ENCODE measurements at regions not wholly inside any gene's neighbourhood (a gene's known extent, or its start where the extent isn't known, plus 50 kb on each side); places are given as distances from the start of the nearest gene placed in this dataset.

- Histone ChIP-seq H3K9ac (ENCODE audit: insufficient read depth, low read depth, low read length) (no peak overlapping the region), H3K9me3 (ENCODE audit: low read length) (no peaks in the 10 kb centered on the region), H3K4me1 (ENCODE audit: insufficient read depth, low read length) (no peaks in the 10 kb centered on the region), H3K4me3 (replicated peaks in 1 of 3; ENCODE audit: insufficient read depth in 1 of 3, low read depth in 2 of 3, low read length in 3 of 3) (no peak overlapping the region), H3K79me2 (ENCODE audit: insufficient read depth, low read length) (no peaks in the 10 kb centered on the region), H3K36me3 (replicated peaks in 1 of 2; ENCODE audit: control insufficient read depth in 1 of 2, insufficient read depth in 2 of 2, low read length in 2 of 2) (no peaks in the 10 kb centered on the region), H4K20me1 (ENCODE audit: insufficient read depth, low read length) (no peaks in the 10 kb centered on the region), H3K27ac (ENCODE audit: extremely low read length, insufficient read depth, low read length) (no peak overlapping the region), H3K4me2 (ENCODE audit: low read depth, low read length) (no peak overlapping the region), H2AFZ (ENCODE audit: low read length) (no peak overlapping the region), H3K27me3 (ENCODE audit: control insufficient read depth in 1 of 2, insufficient read depth in 2 of 2, low read length in 2 of 2) (peaks cover 0 to 4% of the 10 kb centered on the region in 2 experiments; a peak in 1 of 5 replicates)
- POLR2A ChIA-PET, result no interaction called here
- CTCF ChIA-PET (ENCODE audit: low intra/inter-chr PET ratio, low total read pairs), result no interaction called here
- 0% methylated on average over 4 of the region's 4 CpGs for WGBS (ENCODE audit: low lambda C conversion rate)
- FAIRE-seq, result no peak
- intact Hi-C loops (cut with micrococcal nuclease; ENCODE audit: unreplicated experiment) (loop anchor here (10.0 kb wide), 1 partner anchor 62 kb away; no protein-coding TSS in a partner anchor), in situ Hi-C loops (cut with HindIII; ENCODE audit: extremely low pct_ligation_motif_present, low pct_unique_long_range_greater_than_20kb) (no loop called here)
- BruUV-seq (replicated peaks), result no TSS peak
- no peak for ATAC-seq
- no peak for DNase-seq (ENCODE audit: low spot score)
- TF ChIP-seq ATF1 (CRISPR knock-in tag; IDR thresholded peaks at IDR 0.05) (no peak), ZSCAN5A (CRISPR knock-in tag; IDR thresholded peaks at IDR 0.05; ENCODE audit: borderline replicate concordance) (no peak), XRCC5 (optimal IDR thresholded peaks at IDR 0.05; ENCODE audit: low read length) (no peak), JDP2 (CRISPR knock-in tag; IDR thresholded peaks at IDR 0.05; ENCODE audit: borderline replicate concordance) (no peak), ZNF687 (CRISPR knock-in tag; IDR thresholded peaks at IDR 0.05) (no peak), ATF2 (CRISPR knock-in tag; IDR thresholded peaks at IDR 0.05) (no peak), E2F2 (CRISPR knock-in tag; IDR thresholded peaks at IDR 0.05; ENCODE audit: borderline replicate concordance) (no peak), PLSCR1 (CRISPR knock-in tag; IDR thresholded peaks at IDR 0.05; ENCODE audit: borderline replicate concordance) (no peak), ZIK1 (CRISPR knock-in tag; IDR thresholded peaks at IDR 0.05; ENCODE audit: borderline replicate concordance, low read depth) (no peak), CREM (IDR thresholded peaks at IDR 0.05) (no peak), CREM (CRISPR knock-in tag; IDR thresholded peaks at IDR 0.05) (no peak), ZBTB21 (CRISPR knock-in tag; IDR thresholded peaks at IDR 0.05) (no peak), TMF1 (CRISPR knock-in tag; IDR thresholded peaks at IDR 0.05; ENCODE audit: low read depth) (no peak), HDAC2 (CRISPR knock-in tag; IDR thresholded peaks at IDR 0.05) (no peak)
Measured at GRCh38 chr20:54353292-54353691, 122.1 kb upstream of the DOK5 start.
